DMS53 treated with DMSO at 0.1 percent for 48 hours (cell line): ENCODE measurements at regions not wholly inside any gene's neighbourhood (a gene's known extent, or its start where the extent isn't known, plus 50 kb on each side); places are given as distances from the start of the nearest gene placed in this dataset.
"Not testable (repeated sequence)": the region's sequence is repeated elsewhere in the genome, so short reads cannot be mapped to it uniquely, and the experiment has no call there.

Experiments used
- DNase-seq: peaks from one replicate; lab custom pipeline; 2025; ENCODE audit not compliant: unreplicated experiment; lab: John Stamatoyannopoulos, UW

- DNase-seq = no peak
These were observed 604.7 kb downstream of the UQCRFS1 start for GRCh38 chr19:28608292-28608691.

GRCh38 chr19:28607066-28607583 is 605.8 kb downstream of the UQCRFS1 start:
- DNase-seq = no peak

- no peak for DNase-seq
These were observed 606.5 kb downstream of the UQCRFS1 start for GRCh38 chr19:28606269-28607032.

- no peak for DNase-seq
These were observed 607.3 kb downstream of the UQCRFS1 start for GRCh38 chr19:28605501-28606268.

DNA sequence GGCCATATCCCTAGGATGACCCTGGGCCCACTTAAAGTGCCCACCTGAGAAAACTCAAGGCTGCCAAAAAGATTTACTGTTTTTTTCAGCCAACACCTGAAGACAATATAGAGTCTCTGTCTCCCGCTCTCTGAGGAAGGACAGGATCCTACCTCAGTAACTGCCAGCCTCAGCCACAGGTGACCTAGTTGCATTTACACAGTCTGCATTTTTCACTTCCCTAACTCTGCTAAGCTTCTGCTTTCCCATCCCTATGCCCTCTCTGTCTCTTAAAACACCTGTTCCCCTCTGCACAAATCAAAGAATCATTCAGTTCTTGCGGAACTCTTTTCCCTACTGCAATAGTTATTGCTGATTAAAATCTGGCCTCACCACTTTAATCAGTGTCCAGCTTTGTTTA is 609.5 kb downstream of the UQCRFS1 start:
- DNase-seq = no peak

- no peak for DNase-seq
These were observed 610.2 kb downstream of the UQCRFS1 start for GRCh38 chr19:28602675-28603298.

GRCh38 chr19:28601723-28602440 is 611.1 kb downstream of the UQCRFS1 start:
- no peak for DNase-seq

DNA sequence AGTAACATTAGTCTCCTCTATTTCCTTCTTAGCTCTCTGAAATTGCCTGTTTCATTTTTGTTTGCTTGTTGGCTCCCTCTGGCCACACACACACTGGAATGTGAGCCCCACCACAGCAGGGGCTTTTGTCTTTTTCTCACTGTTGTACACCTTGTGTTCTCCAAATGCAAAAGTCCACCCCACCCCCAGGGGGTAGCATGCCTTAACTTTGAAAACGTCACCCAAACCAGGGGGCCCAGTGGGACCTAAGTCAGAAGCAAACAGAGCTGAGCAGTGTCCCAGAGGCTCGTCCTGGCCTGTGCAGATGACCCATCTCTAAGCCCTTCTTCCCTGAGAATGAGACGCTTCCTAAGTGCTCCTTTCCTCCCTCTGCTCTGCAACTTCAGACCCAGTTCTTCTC is 614.1 kb downstream of the UQCRFS1 start:
- DNase-seq = no peak

GRCh38 chr19:28596561-28597071 is 616.3 kb downstream of the UQCRFS1 start:
- DNase-seq = no peak

- DNase-seq = no peak
These were observed 617.0 kb downstream of the UQCRFS1 start for GRCh38 chr19:28595722-28596480.

- no peak for DNase-seq
These were observed 618.2 kb downstream of the UQCRFS1 start for GRCh38 chr19:28594737-28595136.

- not testable (repeated sequence) for DNase-seq
These were observed 623.0 kb downstream of the UQCRFS1 start for GRCh38 chr19:28589991-28590411.

DNA sequence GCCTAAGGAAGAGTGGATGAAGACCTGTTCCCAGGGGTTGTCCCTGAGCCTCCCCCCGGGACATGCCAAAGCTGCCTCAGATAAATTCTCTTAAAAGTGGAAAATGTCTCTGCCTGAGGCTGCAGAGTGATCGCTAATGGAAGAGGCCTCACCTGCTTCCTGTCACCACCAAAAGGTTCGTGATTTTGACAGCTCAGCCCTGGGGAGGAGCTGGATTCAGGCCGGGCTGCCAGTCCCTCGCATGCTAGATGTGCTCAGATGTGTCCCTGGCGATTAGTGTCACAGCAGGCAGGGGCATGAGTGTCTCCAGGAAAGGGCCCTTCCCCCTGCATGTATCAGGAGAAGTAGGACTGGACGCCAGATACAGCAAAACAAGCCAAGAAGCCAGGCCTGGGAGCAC is 626.5 kb downstream of the UQCRFS1 start:
- no peak for DNase-seq

GRCh38 chr19:28585796-28586195 is 627.2 kb downstream of the UQCRFS1 start:
- DNase-seq = no peak

DNA sequence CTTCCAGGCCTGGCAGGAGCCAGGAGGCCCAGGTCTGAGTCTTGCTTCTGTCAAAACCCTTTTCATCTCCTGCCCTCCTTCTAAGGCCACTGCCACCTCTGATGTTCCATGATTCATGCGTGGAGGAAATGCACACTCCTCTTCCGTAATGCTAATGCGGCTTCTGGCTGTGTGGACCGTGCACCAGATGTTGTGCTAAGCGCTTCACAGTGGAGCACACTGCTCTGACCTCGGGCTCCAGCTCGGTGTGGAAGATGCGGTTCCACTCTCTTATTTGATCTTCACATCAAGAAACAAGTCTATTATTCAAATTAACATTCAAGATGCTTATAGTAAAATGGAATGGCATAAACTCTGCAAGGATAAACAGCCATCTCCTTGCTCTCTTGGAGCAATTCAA is 629.2 kb downstream of the UQCRFS1 start:
- DNase-seq = no peak

DNA sequence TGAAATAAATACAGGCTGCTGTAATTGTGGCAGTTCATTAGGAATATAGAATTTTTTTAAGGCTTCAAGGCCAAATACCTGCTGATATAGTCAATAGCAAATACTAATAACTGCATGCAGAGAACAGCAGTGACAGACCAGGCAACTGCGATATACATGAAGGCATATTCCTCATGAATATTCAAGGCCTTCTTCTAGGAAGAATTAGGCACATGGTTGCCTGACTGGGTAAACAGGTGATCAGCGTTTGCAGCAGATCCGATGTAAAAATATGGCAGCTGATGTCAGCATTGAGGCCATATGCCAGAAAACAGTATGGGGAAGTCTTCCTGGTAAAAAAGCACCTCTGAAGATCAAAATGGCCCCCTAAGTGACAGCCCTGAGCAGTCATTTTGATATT is 629.7 kb downstream of the UQCRFS1 start:
- no peak for DNase-seq

GRCh38 chr19:28582796-28583195 is 630.2 kb downstream of the UQCRFS1 start:
- DNase-seq = no peak

- no peak for DNase-seq
These were observed 630.6 kb downstream of the UQCRFS1 start for GRCh38 chr19:28582344-28582743.

DNA sequence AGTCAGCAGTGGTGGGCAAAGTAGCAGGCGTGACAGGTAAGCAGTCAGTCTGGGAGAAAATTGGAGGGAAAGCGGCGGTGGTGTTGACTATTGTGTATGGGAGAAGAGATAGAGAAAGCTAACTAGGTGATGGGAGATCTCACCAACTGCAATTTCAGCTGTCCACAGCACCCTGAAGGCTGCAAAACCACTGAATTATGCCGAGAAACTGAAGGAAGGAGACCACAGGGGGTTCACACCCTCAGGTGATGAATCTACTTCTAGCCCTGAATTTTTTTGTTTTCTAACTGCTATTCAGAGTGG is 631.5 kb downstream of the UQCRFS1 start:
- no peak for DNase-seq

DNA sequence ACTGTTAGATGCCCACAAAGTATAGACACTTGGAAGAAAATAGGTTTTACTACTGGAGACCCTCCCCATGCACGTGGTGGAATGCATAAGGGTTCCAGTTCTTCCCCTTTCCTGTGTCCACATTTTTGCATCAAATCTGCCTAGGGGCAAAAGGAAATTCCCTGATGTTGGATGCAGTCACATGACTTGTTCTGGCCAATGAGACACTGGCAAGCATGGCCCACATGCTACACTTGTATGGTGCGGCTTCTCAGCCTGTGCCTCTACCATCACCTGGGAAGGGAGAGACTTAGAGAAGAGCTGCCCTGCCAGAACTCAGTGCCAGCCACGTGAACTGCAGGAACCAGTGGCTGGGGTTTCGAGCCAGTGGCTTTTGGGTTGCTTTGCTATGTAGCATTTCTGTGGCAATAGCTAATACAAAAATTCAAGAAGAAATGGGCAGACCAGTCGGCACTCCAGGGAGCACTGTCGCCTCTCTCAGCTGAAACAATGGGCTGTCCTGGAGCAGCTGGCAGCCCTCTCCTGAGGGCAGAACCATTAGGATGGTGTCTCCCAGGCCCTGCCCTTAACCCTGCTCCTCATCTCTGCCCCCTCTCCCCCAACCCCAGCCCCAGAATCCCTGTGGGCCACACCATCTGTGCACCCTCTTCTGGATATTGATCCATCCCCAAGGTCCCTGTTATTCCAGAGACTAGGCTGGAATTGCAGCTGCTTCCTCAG is 634.0 kb downstream of the UQCRFS1 start:
- no peak for DNase-seq
